ENCODE measurements at regions not wholly inside any gene's neighbourhood (a gene's known extent, or its start where the extent isn't known, plus 50 kb on each side); places are given as distances from the start of the nearest gene placed in this dataset.

DNA sequence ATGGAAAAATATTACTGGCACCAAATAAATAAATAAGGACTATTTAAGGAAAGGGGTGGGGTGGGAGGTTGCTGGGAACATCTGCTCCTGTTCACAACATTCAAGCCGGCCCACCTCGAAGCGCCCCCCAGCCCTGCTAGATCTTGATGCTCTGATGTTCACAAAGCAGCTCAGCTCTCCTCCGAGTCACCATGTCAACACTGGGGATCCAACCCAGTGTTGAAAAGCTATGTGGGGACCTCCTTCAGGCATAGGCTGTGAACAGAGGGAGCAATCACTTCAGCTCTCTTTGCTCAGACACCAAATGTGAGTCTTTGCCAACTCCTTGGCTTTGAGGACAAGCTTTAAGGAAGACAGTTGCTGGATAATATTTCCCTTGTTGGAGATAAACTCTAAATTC lies 176.8 kb upstream of the NT5E start:
- Histone ChIP-seq H3K9me3 (ENCODE audit: control extremely low read depth in 1 of 3, control insufficient read depth in 2 of 3, insufficient read depth in 1 of 3, low read length in 2 of 3) (peaks cover 0 to 3% (median 0%) of the 10 kb centered on the region in 3 donors), H3K4me1 (ENCODE audit: control insufficient read depth in 2 of 2, insufficient read depth in 2 of 2, low read length in 2 of 2) (no peaks in the 10 kb centered on the region), H3K4me2 (replicated peaks; ENCODE audit: low read depth, low read length, poor library complexity, severe bottlenecking) (no peak overlapping the region), H3K27me3 (replicated peaks in 1 of 4; ENCODE audit: control extremely low read depth in 1 of 4, control insufficient read depth in 3 of 4, insufficient read depth in 4 of 4, low read length in 3 of 4) (no peaks in the 10 kb centered on the region), H2AFZ (ENCODE audit: insufficient read depth, low read depth, low read length, poor library complexity, severe bottlenecking) (no peak overlapping the region), H3K36me3 (replicated peaks in 1 of 2; ENCODE audit: control extremely low read depth in 1 of 2, control insufficient read depth in 1 of 2, extremely low read depth in 1 of 2, insufficient read depth in 2 of 2, low read length in 1 of 2) (no peaks in the 10 kb centered on the region), H3K4me3 (ENCODE audit: control extremely low read depth in 1 of 5, extremely low read depth in 1 of 5, insufficient read depth in 1 of 5, low read depth in 2 of 5, low read length in 4 of 5) (no peak overlapping the region), H4K20me1 (ENCODE audit: control insufficient read depth, insufficient read depth, low read length, poor library complexity, severe bottlenecking) (no peaks in the 10 kb centered on the region), H3K79me2 (ENCODE audit: control insufficient read depth, insufficient read depth, low read length) (no peaks in the 10 kb centered on the region), H3K27ac (ENCODE audit: low read length in 2 of 2) (no peak overlapping the region), H3K9ac (ENCODE audit: low read length) (no peak overlapping the region)
- no peak for DNase-seq
- ChIA-PET POLR2A (no interaction called here), CTCF (no interaction called here)
- Mint-ChIP-seq H3K4me3 (no peak overlapping the region), H3K27ac (no peak overlapping the region), H3K27me3 (no peaks in the 10 kb centered on the region), H3K4me1 (no peaks in the 10 kb centered on the region), H3K9me3 (ENCODE audit: insufficient read depth) (peaks cover 2% of the 10 kb centered on the region)
- intact Hi-C loops (cut with micrococcal nuclease): no loop called here
- no peak for ATAC-seq (ENCODE audit: low read depth)
- WGBS (ENCODE audit: insufficient coverage): 92% methylated on average over 3 of the region's 4 CpGs
- TF ChIP-seq, protein P1, sequence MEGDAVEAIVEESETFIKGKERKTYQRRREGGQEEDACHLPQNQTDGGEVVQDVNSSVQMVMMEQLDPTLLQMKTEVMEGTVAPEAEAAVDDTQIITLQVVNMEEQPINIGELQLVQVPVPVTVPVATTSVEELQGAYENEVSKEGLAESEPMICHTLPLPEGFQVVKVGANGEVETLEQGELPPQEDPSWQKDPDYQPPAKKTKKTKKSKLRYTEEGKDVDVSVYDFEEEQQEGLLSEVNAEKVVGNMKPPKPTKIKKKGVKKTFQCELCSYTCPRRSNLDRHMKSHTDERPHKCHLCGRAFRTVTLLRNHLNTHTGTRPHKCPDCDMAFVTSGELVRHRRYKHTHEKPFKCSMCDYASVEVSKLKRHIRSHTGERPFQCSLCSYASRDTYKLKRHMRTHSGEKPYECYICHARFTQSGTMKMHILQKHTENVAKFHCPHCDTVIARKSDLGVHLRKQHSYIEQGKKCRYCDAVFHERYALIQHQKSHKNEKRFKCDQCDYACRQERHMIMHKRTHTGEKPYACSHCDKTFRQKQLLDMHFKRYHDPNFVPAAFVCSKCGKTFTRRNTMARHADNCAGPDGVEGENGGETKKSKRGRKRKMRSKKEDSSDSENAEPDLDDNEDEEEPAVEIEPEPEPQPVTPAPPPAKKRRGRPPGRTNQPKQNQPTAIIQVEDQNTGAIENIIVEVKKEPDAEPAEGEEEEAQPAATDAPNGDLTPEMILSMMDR (IDR thresholded peaks at IDR 0.05): no peak
- TF ChIP-seq EZH2 (IDR thresholded peaks at IDR 0.05; ENCODE audit: borderline replicate concordance, insufficient read depth, low read depth, low read length, poor library complexity, severe bottlenecking): no peak

GRCh38 chr6:85272592-85272991 lies 177.3 kb upstream of the NT5E start:
- no peak for ATAC-seq (ENCODE audit: low read depth)
- Mint-ChIP-seq H3K4me1 (no peaks in the 10 kb centered on the region), H3K27me3 (no peaks in the 10 kb centered on the region), H3K27ac (no peak overlapping the region), H3K9me3 (ENCODE audit: insufficient read depth) (peaks cover 2% of the 10 kb centered on the region), H3K4me3 (no peak overlapping the region)
- no peak for TF ChIP-seq EZH2 (IDR thresholded peaks at IDR 0.05; ENCODE audit: borderline replicate concordance, insufficient read depth, low read depth, low read length, poor library complexity, severe bottlenecking)
- TF ChIP-seq, protein P1 (IDR thresholded peaks at IDR 0.05): no peak
- ChIA-PET POLR2A (no interaction called here), CTCF (no interaction called here)
- H3K4me2 ChIP-seq (replicated peaks; ENCODE audit: low read depth, low read length, poor library complexity, severe bottlenecking): no peak overlapping the region
- no peak overlapping the region for H3K27ac ChIP-seq (ENCODE audit: low read length in 2 of 2)
- no peak overlapping the region for H3K4me3 ChIP-seq (ENCODE audit: control extremely low read depth in 1 of 5, extremely low read depth in 1 of 5, insufficient read depth in 1 of 5, low read depth in 2 of 5, low read length in 4 of 5)
- peaks cover 0 to 3% (median 0%) of the 10 kb centered on the region in 3 donors for H3K9me3 ChIP-seq (ENCODE audit: control extremely low read depth in 1 of 3, control insufficient read depth in 2 of 3, insufficient read depth in 1 of 3, low read length in 2 of 3)
- no peaks in the 10 kb centered on the region for H4K20me1 ChIP-seq (ENCODE audit: control insufficient read depth, insufficient read depth, low read length, poor library complexity, severe bottlenecking)
- no peak for DNase-seq
- H3K36me3 ChIP-seq (replicated peaks in 1 of 2; ENCODE audit: control extremely low read depth in 1 of 2, control insufficient read depth in 1 of 2, extremely low read depth in 1 of 2, insufficient read depth in 2 of 2, low read length in 1 of 2): no peaks in the 10 kb centered on the region
- H3K79me2 ChIP-seq (ENCODE audit: control insufficient read depth, insufficient read depth, low read length): no peaks in the 10 kb centered on the region
- intact Hi-C loops (cut with micrococcal nuclease): no loop called here
- no peak overlapping the region for H2AFZ ChIP-seq (ENCODE audit: insufficient read depth, low read depth, low read length, poor library complexity, severe bottlenecking)
- H3K4me1 ChIP-seq (ENCODE audit: control insufficient read depth in 2 of 2, insufficient read depth in 2 of 2, low read length in 2 of 2): no peaks in the 10 kb centered on the region
- H3K27me3 ChIP-seq (replicated peaks in 1 of 4; ENCODE audit: control extremely low read depth in 1 of 4, control insufficient read depth in 3 of 4, insufficient read depth in 4 of 4, low read length in 3 of 4): no peaks in the 10 kb centered on the region
- H3K9ac ChIP-seq (ENCODE audit: low read length): no peak overlapping the region
- WGBS (ENCODE audit: insufficient coverage): 100% methylated on average over 2 of the region's 3 CpGs

Data from B cell (primary cell).